ENCODE measurements at regions not wholly inside any gene's neighbourhood (a gene's known extent, or its start where the extent isn't known, plus 50 kb on each side); places are given as distances from the start of the nearest gene placed in this dataset.
A peak's percentile ranks its signal among the peaks of the same experiment; 100 is the strongest.

- POLR2A ChIA-PET = no interaction called here
These were observed 128.9 kb upstream of the NAA20 start for GRCh38 chr20:19888269-19888671.

GRCh38 chr20:19889011-19889953 lies 127.9 kb upstream of the NAA20 start:
- Histone ChIP-seq H3K27me3 (ENCODE audit: control insufficient read depth, insufficient read depth, low read length) (no peaks in the 10 kb centered on the region), H3K4me3 (ENCODE audit: low read depth, low read length) (peak overlapping the region; percentile 20; the same call in 1 of the 2 replicates), H3K36me3 (ENCODE audit: control insufficient read depth, insufficient read depth, low read length) (peaks cover 2% of the 10 kb centered on the region)
- POLR2A ChIA-PET = no interaction called here
- TF ChIP-seq CTCF (IDR thresholded peaks at IDR 0.05; ENCODE audit: insufficient read depth, low read depth, low read length) = no peak
- CTCF ChIA-PET = interaction anchor here (0.7 to 1.3 kb wide), 6 partner anchors 9 to 347 kb away, joined by 3 read pairs; no protein-coding TSS in a partner anchor
- peak; percentile 53 for DNase-seq (ENCODE audit: low read depth)

More at GRCh38 chr20:19888269-19888671, 128.9 kb upstream of the NAA20 start:
- TF ChIP-seq CTCF (IDR thresholded peaks at IDR 0.05; ENCODE audit: insufficient read depth, low read depth, low read length) = no peak
- Histone ChIP-seq H3K4me3 (ENCODE audit: low read depth, low read length) (no peak overlapping the region), H3K27me3 (ENCODE audit: control insufficient read depth, insufficient read depth, low read length) (no peaks in the 10 kb centered on the region), H3K36me3 (ENCODE audit: control insufficient read depth, insufficient read depth, low read length) (peaks cover 2% of the 10 kb centered on the region)
- CTCF ChIA-PET = interaction anchor here (0.7 to 1.2 kb wide), 2 partner anchors 14 to 98 kb away, joined by 3 read pairs; no protein-coding TSS in a partner anchor
- no peak for DNase-seq (ENCODE audit: low read depth)

GRCh38 chr20:19890445-19891051 lies 126.6 kb upstream of the NAA20 start:
- no peak for DNase-seq (ENCODE audit: low read depth)
- no peaks in the 10 kb centered on the region for H3K27me3 ChIP-seq (ENCODE audit: control insufficient read depth, insufficient read depth, low read length)
- ChIA-PET POLR2A (no interaction called here), CTCF (interaction anchor here (0.7 to 0.9 kb wide), 2 partner anchors 7 to 50 kb away, joined by 3 read pairs; no protein-coding TSS in a partner anchor)
- no peak for TF ChIP-seq CTCF (IDR thresholded peaks at IDR 0.05; ENCODE audit: insufficient read depth, low read depth, low read length)
- peaks cover 2% of the 10 kb centered on the region for H3K36me3 ChIP-seq (ENCODE audit: control insufficient read depth, insufficient read depth, low read length)
- no peak overlapping the region for H3K4me3 ChIP-seq (ENCODE audit: low read depth, low read length)

GRCh38 chr20:19893356-19893755 lies 123.8 kb upstream of the NAA20 start:
- POLR2A ChIA-PET = no interaction called here

More at GRCh38 chr20:19893356-19893755, 123.8 kb upstream of the NAA20 start:
- no peak for TF ChIP-seq CTCF (IDR thresholded peaks at IDR 0.05; ENCODE audit: insufficient read depth, low read depth, low read length)
- CTCF ChIA-PET = no interaction called here
- Histone ChIP-seq H3K27me3 (ENCODE audit: control insufficient read depth, insufficient read depth, low read length) (no peaks in the 10 kb centered on the region), H3K4me3 (ENCODE audit: low read depth, low read length) (no peak overlapping the region), H3K36me3 (ENCODE audit: control insufficient read depth, insufficient read depth, low read length) (peaks cover 3% of the 10 kb centered on the region)
- no peak for DNase-seq (ENCODE audit: low read depth)
